Endodermal cell (in vitro differentiated cells): ENCODE measurements at regions not wholly inside any gene's neighbourhood (a gene's known extent, or its start where the extent isn't known, plus 50 kb on each side); places are given as distances from the start of the nearest gene placed in this dataset.

Experiments
- DNase-seq: peaks from one replicate; pipeline ENCODE4 v3.0.0-alpha.2; 2017
- H3K27ac ChIP-seq: 2 replicates; pipeline ENCODE4 v1.5.1; 2013; ENCODE audit warnings: mild to moderate bottlenecking, low read depth, low read length, moderate library complexity
- H3K27me3 ChIP-seq: 2 replicates; pipeline ENCODE4 v1.6.1; 2013; ENCODE audit warnings: mild to moderate bottlenecking, low read length, moderate library complexity; ENCODE audit not compliant: insufficient read depth, control insufficient read depth, poor library complexity, severe bottlenecking
- H3K36me3 ChIP-seq: 2 replicates; pipeline ENCODE4 v1.7.0; 2013; ENCODE audit warnings: mild to moderate bottlenecking, low read length, moderate library complexity; ENCODE audit not compliant: control insufficient read depth, insufficient read depth
- H3K4me1 ChIP-seq: one replicate; pipeline ENCODE4 v1.7.0; 2013; ENCODE audit warnings: low read length; ENCODE audit not compliant: control insufficient read depth, insufficient read depth
- H3K4me3 ChIP-seq: 2 replicates; pipeline ENCODE4 v1.5.1; 2013; ENCODE audit warnings: mild to moderate bottlenecking, low read length, moderate library complexity
- H3K9ac ChIP-seq: 2 replicates; pipeline ENCODE4 v1.6.1; 2013; ENCODE audit warnings: mild to moderate bottlenecking, low read length, moderate library complexity; ENCODE audit not compliant: poor library complexity, severe bottlenecking; ENCODE audit errors: extremely low read depth
- H3K9me3 ChIP-seq: 2 replicates; pipeline ENCODE4 v1.6.1; 2013; ENCODE audit warnings: mild to moderate bottlenecking, low read length, moderate library complexity; ENCODE audit not compliant: control insufficient read depth
- H3K27ac Mint-ChIP-seq: 2 replicates; pipeline ENCODE4 v1.8.0; 2020; ENCODE audit warnings: mixed read lengths
- H3K27me3 Mint-ChIP-seq: 2 replicates; pipeline ENCODE4 v1.8.0; 2021; ENCODE audit warnings: mild to moderate bottlenecking, mixed read lengths; ENCODE audit not compliant: insufficient read depth
- H3K36me3 Mint-ChIP-seq: 2 replicates; pipeline ENCODE4 v1.8.0; 2020; ENCODE audit warnings: low read depth, mixed read lengths
- H3K4me1 Mint-ChIP-seq: 2 replicates; pipeline ENCODE4 v1.8.0; 2020; ENCODE audit warnings: mixed read lengths
- H3K4me3 Mint-ChIP-seq: 2 replicates; pipeline ENCODE4 v1.8.0; 2020; ENCODE audit warnings: mild to moderate bottlenecking, moderate library complexity, mixed read lengths
- H3K9me3 Mint-ChIP-seq: 2 replicates; pipeline ENCODE4 v1.8.0; 2020; ENCODE audit warnings: mild to moderate bottlenecking, mixed read lengths
- CTCF ChIP-seq: fragments of 200-600 bp; sonication (generic); conservative IDR thresholded peaks from 2 replicates; pipeline ENCODE4 v1.5.0; 2021; ENCODE audit warnings: antibody characterized with exemption, mild to moderate bottlenecking
- WGBS, 2 experiments: methylation state at CpG; one replicate each; pipeline versions ENCODE4 v1.1.5 to v1.1.7; 2013; ENCODE audit warnings: missing lambda C conversion rate in 2 of 2, mixed read lengths in 1 of 2; ENCODE audit not compliant: insufficient coverage in 1 of 2, insufficient read length in 1 of 2; 5-methylcytosine and 5-hydroxymethylcytosine counted together

DNA sequence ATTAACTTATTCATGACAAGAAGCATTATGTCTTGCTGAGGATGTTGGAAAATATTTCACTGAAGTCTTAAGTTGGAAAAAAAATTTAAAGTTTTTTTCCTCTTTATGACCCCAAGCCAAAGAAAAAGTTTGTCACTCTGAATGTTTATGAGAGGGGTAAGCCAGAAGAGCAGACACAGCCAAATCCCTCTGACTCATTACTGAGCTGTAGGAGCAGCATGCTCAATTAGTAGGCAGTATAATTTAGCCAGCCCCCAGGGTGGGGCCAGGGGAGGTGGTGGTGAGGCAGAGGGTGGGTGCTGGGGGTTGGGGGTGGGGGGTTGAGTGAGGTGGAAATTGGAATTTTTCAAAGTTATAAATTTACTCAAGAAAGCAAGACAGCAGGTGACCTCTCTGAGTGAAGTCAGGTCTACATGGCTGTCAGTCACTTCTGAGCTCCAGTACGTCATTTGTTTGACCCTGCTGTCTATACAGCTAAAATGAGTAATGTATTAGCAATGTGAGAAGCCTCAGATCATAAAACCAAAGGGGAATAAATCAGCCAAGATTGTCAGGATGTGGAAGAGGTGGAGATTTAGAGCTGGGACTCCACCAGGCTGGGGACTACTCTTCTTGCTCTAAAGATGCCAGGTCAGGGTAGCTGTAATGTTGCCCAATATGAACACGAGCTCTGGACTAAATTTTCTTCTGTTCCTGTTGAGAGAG is 98.8 kb upstream of the NDP start:
- no peaks in the 10 kb centered on the region for H3K27me3 ChIP-seq
- no peak for TF ChIP-seq CTCF
- no peak overlapping the region for H3K9ac ChIP-seq
- Mint-ChIP-seq H3K4me1 (peaks cover 2% of the 10 kb centered on the region), H3K27ac (no peak overlapping the region), H3K36me3 (no peaks in the 10 kb centered on the region), H3K4me3 (no peak overlapping the region), H3K9me3 (peaks cover 54% of the 10 kb centered on the region), H3K27me3 (no peaks in the 10 kb centered on the region)
- WGBS, 2 experiments: 64% methylated on average over 1 of the region's 2 CpGs; no CpG with 5 or more reads in 1 of the 2 experiments
- H3K36me3 ChIP-seq: no peaks in the 10 kb centered on the region
- no peak overlapping the region for H3K4me3 ChIP-seq
- H3K27ac ChIP-seq: no peak overlapping the region
- no peak for DNase-seq
- H3K9me3 ChIP-seq: no peaks in the 10 kb centered on the region
- H3K4me1 ChIP-seq: no peaks in the 10 kb centered on the region

DNA sequence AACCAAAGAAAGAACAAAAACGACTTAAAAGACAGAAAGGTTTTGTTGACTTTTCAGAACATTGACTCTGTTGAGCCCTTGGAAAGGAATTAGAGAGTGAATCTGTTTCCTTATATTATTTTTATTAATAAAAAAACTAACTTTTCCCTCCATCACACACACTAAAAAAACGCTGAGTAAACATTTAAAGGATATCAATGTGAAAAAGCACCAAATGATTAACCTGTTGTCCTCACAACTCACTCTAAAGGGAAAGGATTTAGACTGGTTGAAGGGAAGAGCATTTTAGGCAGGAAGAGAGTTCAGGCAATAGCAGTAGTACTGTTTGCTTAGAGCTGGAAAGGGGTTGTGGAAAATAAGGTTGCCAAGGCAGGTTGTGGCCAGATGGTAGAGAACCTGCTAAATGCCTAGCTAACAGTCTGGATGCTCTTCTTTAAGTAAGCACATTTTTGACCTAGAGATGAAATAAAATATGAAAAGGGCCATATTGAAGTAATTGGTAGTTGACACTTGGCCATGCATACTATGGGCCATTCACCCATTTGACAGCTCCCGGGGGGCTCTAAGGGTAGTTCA is 98.0 kb upstream of the NDP start:
- Mint-ChIP-seq H3K4me1 (peaks cover 2% of the 10 kb centered on the region), H3K36me3 (no peaks in the 10 kb centered on the region), H3K27ac (no peak overlapping the region), H3K9me3 (peaks cover 59% of the 10 kb centered on the region), H3K27me3 (no peaks in the 10 kb centered on the region), H3K4me3 (no peak overlapping the region)
- no peak overlapping the region for H3K27ac ChIP-seq
- H3K27me3 ChIP-seq: no peaks in the 10 kb centered on the region
- no peak overlapping the region for H3K9ac ChIP-seq
- TF ChIP-seq CTCF: no peak
- H3K9me3 ChIP-seq: no peaks in the 10 kb centered on the region
- no peaks in the 10 kb centered on the region for H3K36me3 ChIP-seq
- DNase-seq: no peak
- 89% methylated on average over 2 of the region's 3 CpGs; no CpG with 5 or more reads in 1 of the 2 experiments for WGBS, 2 experiments
- no peak overlapping the region for H3K4me3 ChIP-seq
- no peaks in the 10 kb centered on the region for H3K4me1 ChIP-seq

DNA sequence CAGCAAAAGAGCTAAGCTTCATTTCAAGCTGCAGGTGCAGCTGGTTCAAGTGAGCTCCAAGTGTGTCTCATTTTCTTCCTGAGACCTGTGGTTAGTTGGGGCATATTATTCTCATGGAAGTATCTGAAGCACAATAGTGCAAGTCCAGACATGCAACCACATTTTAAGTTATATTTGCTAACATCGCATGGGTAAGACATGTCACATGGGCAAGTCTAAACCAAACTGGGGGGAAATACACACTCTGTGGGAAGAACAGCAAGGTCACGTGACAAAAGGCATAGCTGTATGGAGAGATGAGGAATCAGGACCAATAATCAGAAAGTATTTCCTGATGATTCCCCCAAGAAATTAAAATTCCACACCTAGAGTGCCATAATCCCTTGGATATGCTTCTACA is 94.9 kb upstream of the NDP start:
- no peaks in the 10 kb centered on the region for H3K36me3 ChIP-seq
- no peak overlapping the region for H3K9ac ChIP-seq
- no peaks in the 10 kb centered on the region for H3K9me3 ChIP-seq
- Mint-ChIP-seq H3K27ac (no peak overlapping the region), H3K36me3 (no peaks in the 10 kb centered on the region), H3K4me1 (peaks cover 2% of the 10 kb centered on the region), H3K9me3 (peaks cover 55% of the 10 kb centered on the region), H3K4me3 (no peak overlapping the region), H3K27me3 (no peaks in the 10 kb centered on the region)
- no peak for TF ChIP-seq CTCF
- WGBS, 2 experiments: 93% methylated on average over 2 of the region's 2 CpGs; no CpG with 5 or more reads in 1 of the 2 experiments
- H3K27me3 ChIP-seq: no peaks in the 10 kb centered on the region
- H3K27ac ChIP-seq: no peak overlapping the region
- H3K4me3 ChIP-seq: no peak overlapping the region
- DNase-seq: no peak
- no peaks in the 10 kb centered on the region for H3K4me1 ChIP-seq
